OCI-LY3 (cell line): ENCODE measurements at regions not wholly inside any gene's neighbourhood (a gene's known extent, or its start where the extent isn't known, plus 50 kb on each side); places are given as distances from the start of the nearest gene placed in this dataset.

Experiments
- H2AFZ ChIP-seq: fragments of 200-600, 300-600 bp; shearing (Covaris generic); 2 replicates; pipeline ENCODE4 v1.6.0; 2014; ENCODE audit warnings: antibody characterized with exemption, low read depth, low read length
- H3K27ac ChIP-seq: fragments of 200-600, 300-600 bp; sonication (generic); 2 replicates; pipeline ENCODE4 v1.5.1; 2014; ENCODE audit warnings: mild to moderate bottlenecking, low read length, moderate library complexity, mixed read lengths
- H3K27me3 ChIP-seq: fragments of 200-600, 300-600 bp; sonication (generic); 2 replicates; pipeline ENCODE4 v1.6.1; 2014; ENCODE audit warnings: low read depth, low read length, mixed read lengths
- H3K36me3 ChIP-seq: fragments of 200-600, 300-600 bp; sonication (generic); replicated peaks from 2 replicates; pipeline ENCODE3; 2014; ENCODE audit warnings: low read depth, low read length, mixed read lengths
- H3K4me1 ChIP-seq: fragments of 300-600, 200-600 bp; sonication (generic); 2 replicates; pipeline ENCODE4 v1.6.1; 2014; ENCODE audit warnings: low read length, mixed read lengths
- H3K4me2 ChIP-seq: fragments of 200-600, 300-600 bp; sonication (generic); 2 replicates; pipeline ENCODE4 v1.6.1; 2014; ENCODE audit warnings: low read length, mixed read lengths
- H3K4me3 ChIP-seq: fragments of 300-600, 200-600 bp; sonication (generic); 2 replicates; pipeline ENCODE4 v1.5.1; 2014; ENCODE audit warnings: antibody characterized with exemption, mild to moderate bottlenecking, low read length, moderate library complexity
- H3K79me2 ChIP-seq: fragments of 300-600, 200-600 bp; shearing (Covaris generic); 2 replicates; pipeline ENCODE4 v1.6.1; 2014; ENCODE audit warnings: mild to moderate bottlenecking, low read length, mixed read lengths
- H3K9ac ChIP-seq: fragments of 300-600, 200-600 bp; shearing (Covaris generic); 2 replicates; pipeline ENCODE4 v1.6.0; 2014; ENCODE audit warnings: mild to moderate bottlenecking, low read length, moderate library complexity
- H3K9me3 ChIP-seq: fragments of 200-600, 300-600 bp; shearing (Covaris generic); 2 replicates; pipeline ENCODE4 v1.6.1; 2014; ENCODE audit warnings: low read length, mixed read lengths; ENCODE audit not compliant: insufficient read depth
- H4K20me1 ChIP-seq: fragments of 200-600, 300-600 bp; sonication (generic); 2 replicates; pipeline ENCODE4 v1.6.1; 2016; ENCODE audit warnings: low read length, mixed read lengths; ENCODE audit not compliant: insufficient read depth
- EZH2phosphoT487 ChIP-seq: fragments of 200-600 bp; shearing (Covaris generic); IDR thresholded peaks from 2 replicates; pipeline ENCODE4 v1.6.1; 2018; ENCODE audit warnings: antibody characterized with exemption, mixed run types, low read depth
- TF ChIP-seq, protein P1 (sequence below): fragments of 200-600, 300-600 bp; sonication (generic); IDR thresholded peaks from 2 replicates; pipeline ENCODE4 v1.5.1; 2014; ENCODE audit warnings: antibody characterized with exemption, low read length, low read depth

DNA sequence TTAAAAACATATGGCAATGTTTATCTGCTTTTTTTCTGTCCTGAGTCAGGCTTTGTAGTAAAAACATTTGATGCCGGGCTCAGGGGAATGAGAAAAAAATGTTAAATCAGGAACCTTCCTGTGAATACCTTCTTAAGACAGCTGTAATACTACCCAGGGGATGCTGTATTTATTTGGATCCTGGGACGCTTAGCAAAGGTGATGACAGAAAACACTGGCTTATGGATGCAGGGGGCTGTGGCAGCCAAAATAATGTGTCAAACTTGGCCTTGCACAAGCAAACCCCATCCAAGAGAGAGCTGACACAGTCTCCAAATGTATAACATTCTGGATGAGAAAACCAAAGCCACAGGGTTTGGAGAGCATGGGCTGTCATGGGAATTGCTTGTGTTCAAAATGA lies 438.2 kb upstream of the PROK2 start:
- Histone ChIP-seq H3K4me1 (no peaks in the 10 kb centered on the region), H2AFZ (no peak overlapping the region), H3K9me3 (peaks cover 17% of the 10 kb centered on the region), H3K4me2 (no peak overlapping the region), H3K9ac (no peak overlapping the region), H3K36me3 (no peaks in the 10 kb centered on the region), H3K27ac (no peak overlapping the region), H3K27me3 (peaks cover 61% of the 10 kb centered on the region), H3K4me3 (no peak overlapping the region), H4K20me1 (no peaks in the 10 kb centered on the region), H3K79me2 (no peaks in the 10 kb centered on the region)
- TF ChIP-seq, protein P1, sequence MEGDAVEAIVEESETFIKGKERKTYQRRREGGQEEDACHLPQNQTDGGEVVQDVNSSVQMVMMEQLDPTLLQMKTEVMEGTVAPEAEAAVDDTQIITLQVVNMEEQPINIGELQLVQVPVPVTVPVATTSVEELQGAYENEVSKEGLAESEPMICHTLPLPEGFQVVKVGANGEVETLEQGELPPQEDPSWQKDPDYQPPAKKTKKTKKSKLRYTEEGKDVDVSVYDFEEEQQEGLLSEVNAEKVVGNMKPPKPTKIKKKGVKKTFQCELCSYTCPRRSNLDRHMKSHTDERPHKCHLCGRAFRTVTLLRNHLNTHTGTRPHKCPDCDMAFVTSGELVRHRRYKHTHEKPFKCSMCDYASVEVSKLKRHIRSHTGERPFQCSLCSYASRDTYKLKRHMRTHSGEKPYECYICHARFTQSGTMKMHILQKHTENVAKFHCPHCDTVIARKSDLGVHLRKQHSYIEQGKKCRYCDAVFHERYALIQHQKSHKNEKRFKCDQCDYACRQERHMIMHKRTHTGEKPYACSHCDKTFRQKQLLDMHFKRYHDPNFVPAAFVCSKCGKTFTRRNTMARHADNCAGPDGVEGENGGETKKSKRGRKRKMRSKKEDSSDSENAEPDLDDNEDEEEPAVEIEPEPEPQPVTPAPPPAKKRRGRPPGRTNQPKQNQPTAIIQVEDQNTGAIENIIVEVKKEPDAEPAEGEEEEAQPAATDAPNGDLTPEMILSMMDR = no peak
- TF ChIP-seq EZH2phosphoT487 = no peak

DNA sequence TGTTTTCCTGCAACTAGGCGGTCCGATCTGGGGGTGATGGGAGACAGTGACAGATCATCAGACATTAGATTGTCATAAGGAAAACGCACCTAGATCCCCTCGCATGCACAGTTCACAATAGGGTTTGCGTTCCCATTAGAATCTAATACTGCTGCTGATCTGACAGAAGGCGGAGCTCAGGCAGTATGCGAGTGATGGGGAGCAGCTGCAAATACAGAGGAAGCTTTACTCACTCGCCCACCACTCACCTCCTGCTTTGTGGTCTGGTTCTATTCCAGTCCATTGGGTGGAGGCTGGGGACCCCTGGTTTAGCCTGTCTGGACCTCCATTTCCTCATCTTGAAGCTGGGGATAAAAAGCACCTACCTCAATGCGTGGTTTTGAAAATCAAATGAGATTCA lies 437.5 kb upstream of the PROK2 start:
- H4K20me1 ChIP-seq = no peaks in the 10 kb centered on the region
- no peak overlapping the region for H3K4me2 ChIP-seq
- peaks cover 60% of the 10 kb centered on the region for H3K27me3 ChIP-seq
- TF ChIP-seq, protein P1 = no peak
- no peak for TF ChIP-seq EZH2phosphoT487
- no peaks in the 10 kb centered on the region for H3K4me1 ChIP-seq
- H3K36me3 ChIP-seq = no peaks in the 10 kb centered on the region
- no peak overlapping the region for H3K4me3 ChIP-seq
- no peak overlapping the region for H2AFZ ChIP-seq
- H3K79me2 ChIP-seq = no peaks in the 10 kb centered on the region
- H3K27ac ChIP-seq = no peak overlapping the region
- no peak overlapping the region for H3K9ac ChIP-seq
- peaks cover 17% of the 10 kb centered on the region for H3K9me3 ChIP-seq

DNA sequence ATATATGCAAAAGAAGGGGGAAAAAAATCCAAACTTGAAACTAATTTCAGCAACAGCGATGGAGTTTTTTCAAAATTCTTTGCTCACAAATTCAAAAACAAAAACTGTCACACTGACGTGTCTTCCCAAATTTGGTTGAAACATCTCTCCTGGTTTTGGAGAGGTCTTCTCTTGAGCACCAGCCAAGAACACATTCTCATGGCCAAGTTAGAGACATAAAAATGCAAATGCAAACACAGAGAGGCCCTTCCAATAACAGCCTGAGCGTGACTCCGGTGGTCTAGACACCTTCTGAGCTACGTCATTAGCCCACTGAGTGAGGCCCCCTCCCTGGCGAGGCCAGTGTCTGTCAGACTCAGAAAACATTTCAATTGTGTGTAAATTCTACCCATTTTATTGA lies 436.0 kb upstream of the PROK2 start:
- peaks cover 17% of the 10 kb centered on the region for H3K9me3 ChIP-seq
- no peak overlapping the region for H3K27ac ChIP-seq

DNA sequence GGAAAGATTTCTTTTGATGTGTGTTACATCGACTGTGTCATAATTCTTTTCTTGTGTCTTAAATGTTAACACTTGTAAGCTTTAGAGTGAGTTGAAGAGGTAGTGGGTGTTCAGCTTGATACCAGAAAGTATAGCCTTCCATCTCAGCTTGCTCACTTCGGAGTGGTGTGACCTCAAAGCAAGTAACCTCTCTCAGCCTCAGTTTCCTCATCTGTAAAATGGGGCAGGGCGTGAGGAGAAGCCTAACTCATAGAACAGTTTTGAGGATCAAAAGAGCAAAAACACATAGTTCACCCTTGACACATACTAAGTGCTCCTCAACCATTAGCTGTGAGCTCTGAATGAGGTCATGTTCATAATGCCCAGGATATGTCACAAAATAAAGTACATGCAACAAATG lies 434.8 kb upstream of the PROK2 start:
- H3K9ac ChIP-seq = no peak overlapping the region
- peaks cover 9% of the 10 kb centered on the region for H3K9me3 ChIP-seq
- no peak overlapping the region for H3K4me2 ChIP-seq
- H4K20me1 ChIP-seq = no peaks in the 10 kb centered on the region
- H3K4me3 ChIP-seq = no peak overlapping the region
- H3K79me2 ChIP-seq = no peaks in the 10 kb centered on the region
- no peaks in the 10 kb centered on the region for H3K4me1 ChIP-seq
- H2AFZ ChIP-seq = no peak overlapping the region
- no peak overlapping the region for H3K27ac ChIP-seq
- H3K36me3 ChIP-seq = no peaks in the 10 kb centered on the region
- H3K27me3 ChIP-seq = peaks cover 66% of the 10 kb centered on the region
- no peak for TF ChIP-seq EZH2phosphoT487
- TF ChIP-seq, protein P1 = no peak

More for the DNA sequence above, 436.0 kb upstream of the PROK2 start:
- no peak overlapping the region for H3K4me3 ChIP-seq
- no peak overlapping the region for H2AFZ ChIP-seq
- H3K27me3 ChIP-seq = peaks cover 60% of the 10 kb centered on the region
- no peaks in the 10 kb centered on the region for H3K4me1 ChIP-seq
- no peaks in the 10 kb centered on the region for H3K79me2 ChIP-seq
- TF ChIP-seq, protein P1 = no peak
- TF ChIP-seq EZH2phosphoT487 = no peak
- H3K4me2 ChIP-seq = no peak overlapping the region
- H3K36me3 ChIP-seq = no peaks in the 10 kb centered on the region
- H3K9ac ChIP-seq = no peak overlapping the region
- no peaks in the 10 kb centered on the region for H4K20me1 ChIP-seq
